AG09319 (cell line): ENCODE measurements at regions not wholly inside any gene's neighbourhood (a gene's known extent, or its start where the extent isn't known, plus 50 kb on each side); places are given as distances from the start of the nearest gene placed in this dataset.

Source experiments
- DNase-seq: peaks from one replicate; pipeline ENCODE4 v3.0.0-alpha.2; 2010; ENCODE audit warnings: low read depth; ENCODE audit errors: extremely low read depth
- TF ChIP-seq, protein P1 (sequence below): IDR thresholded peaks from 2 replicates; pipeline ENCODE4 v1.5.1; 2011; ENCODE audit warnings: low read depth, mild to moderate bottlenecking, inconsistent platforms, low read length, moderate library complexity

GRCh38 chr2:7352191-7352590, 435.0 kb downstream of the RNF144A start:
- no peak for DNase-seq
- TF ChIP-seq, protein P1, sequence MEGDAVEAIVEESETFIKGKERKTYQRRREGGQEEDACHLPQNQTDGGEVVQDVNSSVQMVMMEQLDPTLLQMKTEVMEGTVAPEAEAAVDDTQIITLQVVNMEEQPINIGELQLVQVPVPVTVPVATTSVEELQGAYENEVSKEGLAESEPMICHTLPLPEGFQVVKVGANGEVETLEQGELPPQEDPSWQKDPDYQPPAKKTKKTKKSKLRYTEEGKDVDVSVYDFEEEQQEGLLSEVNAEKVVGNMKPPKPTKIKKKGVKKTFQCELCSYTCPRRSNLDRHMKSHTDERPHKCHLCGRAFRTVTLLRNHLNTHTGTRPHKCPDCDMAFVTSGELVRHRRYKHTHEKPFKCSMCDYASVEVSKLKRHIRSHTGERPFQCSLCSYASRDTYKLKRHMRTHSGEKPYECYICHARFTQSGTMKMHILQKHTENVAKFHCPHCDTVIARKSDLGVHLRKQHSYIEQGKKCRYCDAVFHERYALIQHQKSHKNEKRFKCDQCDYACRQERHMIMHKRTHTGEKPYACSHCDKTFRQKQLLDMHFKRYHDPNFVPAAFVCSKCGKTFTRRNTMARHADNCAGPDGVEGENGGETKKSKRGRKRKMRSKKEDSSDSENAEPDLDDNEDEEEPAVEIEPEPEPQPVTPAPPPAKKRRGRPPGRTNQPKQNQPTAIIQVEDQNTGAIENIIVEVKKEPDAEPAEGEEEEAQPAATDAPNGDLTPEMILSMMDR, result no peak

DNA sequence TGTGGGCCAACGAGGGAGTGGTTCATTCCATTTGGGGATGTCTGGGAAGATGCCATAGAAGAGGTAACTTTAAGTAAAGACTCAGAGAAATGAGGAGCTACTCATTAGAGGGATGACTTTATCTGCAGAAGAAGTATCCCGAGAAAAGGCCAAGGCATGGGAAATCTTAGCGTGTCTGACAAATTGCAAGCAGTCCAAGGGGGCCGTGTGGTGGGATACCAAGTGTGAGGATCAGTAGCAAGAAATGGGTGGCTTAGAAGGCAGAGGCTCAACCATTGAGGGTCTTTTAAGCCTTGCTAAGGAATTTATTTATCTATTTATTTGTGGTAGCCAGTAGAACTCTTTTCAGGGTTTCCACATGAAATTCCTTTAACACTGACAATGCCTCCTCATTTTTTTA, 436.4 kb downstream of the RNF144A start:
- TF ChIP-seq, protein P1, result no peak
- DNase-seq, result no peak

DNA sequence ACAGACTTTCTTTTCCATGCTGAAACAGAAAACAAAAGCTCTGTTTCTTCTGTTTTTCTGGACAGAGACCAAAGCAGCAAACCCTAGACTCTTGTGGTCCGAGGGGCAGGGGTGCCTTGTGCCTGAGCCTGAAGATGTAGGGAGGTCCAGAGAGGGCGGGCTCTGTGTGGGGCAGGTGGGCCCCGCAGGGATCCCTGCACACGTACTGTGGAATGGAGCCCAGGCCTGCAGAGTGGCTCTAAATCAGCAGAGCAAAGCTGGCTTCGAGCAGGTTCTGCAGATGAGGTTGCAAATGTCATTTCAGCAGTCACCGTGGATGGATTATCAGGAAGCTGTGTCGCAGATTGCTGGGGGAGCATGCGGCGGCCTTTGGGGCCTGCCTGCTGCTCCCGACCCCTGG, 438.6 kb downstream of the RNF144A start:
- DNase-seq, result no peak
- TF ChIP-seq, protein P1, result no peak

- TF ChIP-seq, protein P1, result no peak
- DNase-seq, result no peak
Observed at GRCh38 chr2:7356909-7357584, 439.8 kb downstream of the RNF144A start.

DNA sequence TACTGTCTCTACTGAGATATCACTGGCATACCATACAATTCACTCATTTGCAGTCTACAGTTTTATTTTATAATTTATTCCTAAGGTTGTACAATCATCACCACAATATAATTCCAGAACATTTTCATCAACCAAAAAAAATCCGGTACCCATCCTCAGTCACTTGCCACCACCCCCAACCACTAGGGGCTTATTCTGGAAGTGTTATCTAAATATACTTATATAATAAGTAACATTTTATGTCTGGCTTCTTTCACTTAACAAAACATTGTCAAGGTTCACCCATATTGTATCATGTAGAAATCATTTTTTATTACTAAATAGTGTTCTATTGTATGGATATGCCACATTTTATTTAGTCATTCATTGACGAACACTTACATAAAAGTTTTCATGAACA, 440.8 kb downstream of the RNF144A start:
- TF ChIP-seq, protein P1, result no peak

DNA sequence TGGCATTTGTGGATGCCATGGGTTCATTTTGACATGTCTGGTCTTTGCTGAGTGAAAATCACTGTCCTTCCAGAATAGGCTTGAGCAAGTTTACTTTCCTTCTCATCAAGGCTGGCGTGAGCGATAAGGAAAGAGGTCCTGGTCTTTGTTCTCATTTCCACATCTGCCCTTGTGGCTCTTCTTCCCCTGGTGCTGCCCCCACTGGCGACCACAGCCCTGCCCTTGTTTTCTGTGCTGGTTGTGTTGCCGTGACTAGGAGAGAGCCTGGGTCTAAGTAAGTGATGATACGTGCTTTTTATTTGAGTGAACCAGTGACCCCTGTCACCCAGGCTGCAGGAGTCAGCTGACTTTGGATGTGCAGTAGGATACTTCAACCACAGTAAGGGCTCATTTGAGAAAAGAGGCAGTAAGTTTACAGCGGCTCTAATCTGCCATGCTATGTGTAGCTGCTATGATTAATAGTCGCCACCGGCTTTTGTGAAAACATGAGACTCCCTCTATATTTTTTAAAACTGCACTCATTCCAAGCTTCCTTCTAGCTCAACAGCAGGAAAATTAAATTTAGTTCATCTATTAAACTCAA, 441.7 kb downstream of the RNF144A start:
- DNase-seq, result no peak
- TF ChIP-seq, protein P1, result no peak

More for the DNA sequence above, 440.8 kb downstream of the RNF144A start:
- DNase-seq, result no peak

GRCh38 chr2:7363906-7364305, 446.7 kb downstream of the RNF144A start:
- no peak for DNase-seq

More at GRCh38 chr2:7363906-7364305, 446.7 kb downstream of the RNF144A start:
- TF ChIP-seq, protein P1, result no peak
